H9 (cell line): ENCODE measurements at regions not wholly inside any gene's neighbourhood (a gene's known extent, or its start where the extent isn't known, plus 50 kb on each side); places are given as distances from the start of the nearest gene placed in this dataset.

Experiments used
- DNase-seq: peaks from one replicate; pipeline ENCODE4 v3.0.0-alpha.2; 2017
- H2AFZ ChIP-seq: one replicate; pipeline ENCODE4 v1.6.1; 2013; ENCODE audit warnings: mild to moderate bottlenecking, low read length, control low read depth, moderate library complexity
- H2AK5ac ChIP-seq: 2 replicates; pipeline ENCODE4 v1.6.1; 2013; ENCODE audit warnings: low read length, control low read depth, mixed read lengths; ENCODE audit not compliant: insufficient read length
- H2BK120ac ChIP-seq: one replicate; pipeline ENCODE4 v1.6.1; 2013; ENCODE audit warnings: low read depth, mild to moderate bottlenecking, low read length, control low read depth, inconsistent platforms; ENCODE audit not compliant: poor library complexity, severe bottlenecking
- H2BK12ac ChIP-seq: 2 replicates; pipeline ENCODE4 v1.6.1; 2013; ENCODE audit warnings: low read length, control low read depth, mixed read lengths, low read depth; ENCODE audit not compliant: insufficient read length
- H2BK15ac ChIP-seq: 2 replicates; pipeline ENCODE4 v1.6.1; 2013; ENCODE audit warnings: low read depth, low read length, control low read depth
- H2BK20ac ChIP-seq: one replicate; pipeline ENCODE4 v1.6.1; 2013; ENCODE audit warnings: low read depth, mild to moderate bottlenecking, low read length, control low read depth, inconsistent platforms; ENCODE audit not compliant: poor library complexity, severe bottlenecking
- H2BK5ac ChIP-seq: 2 replicates; pipeline ENCODE4 v1.6.1; 2013; ENCODE audit warnings: low read length, control low read depth, mixed read lengths; ENCODE audit not compliant: insufficient read length
- H3K14ac ChIP-seq: 2 replicates; pipeline ENCODE4 v1.6.1; 2013; ENCODE audit warnings: low read length, control low read depth; ENCODE audit not compliant: insufficient read depth
- H3K18ac ChIP-seq: 2 replicates; pipeline ENCODE4 v1.6.1; 2013; ENCODE audit warnings: low read depth, mild to moderate bottlenecking, mixed read lengths, low read length, control low read depth; ENCODE audit not compliant: insufficient read length
- H3K23ac ChIP-seq: 2 replicates; pipeline ENCODE4 v1.6.1; 2013; ENCODE audit warnings: low read length, control low read depth, mixed read lengths, low read depth; ENCODE audit not compliant: insufficient read length
- H3K23me2 ChIP-seq: 2 replicates; pipeline ENCODE4 v1.6.1; 2013; ENCODE audit warnings: low read depth, mild to moderate bottlenecking, mixed read lengths, low read length, control low read depth; ENCODE audit not compliant: insufficient read length, poor library complexity, severe bottlenecking
- H3K27ac ChIP-seq: 2 replicates; pipeline ENCODE4 v1.5.1; 2013; ENCODE audit warnings: low read length, control low read depth, mixed read lengths, low read depth; ENCODE audit not compliant: insufficient read length
- H3K27me3 ChIP-seq: 2 replicates; pipeline ENCODE4 v1.6.1; 2013; ENCODE audit warnings: low read length, control low read depth, inconsistent platforms; ENCODE audit not compliant: insufficient read depth
- H3K4ac ChIP-seq: 2 replicates; pipeline ENCODE4 v1.6.1; 2013; ENCODE audit warnings: low read depth, mild to moderate bottlenecking, control low read depth, inconsistent platforms, low read length, moderate library complexity
- H3K4me1 ChIP-seq: 2 replicates; pipeline ENCODE4 v1.6.1; 2013; ENCODE audit warnings: low read length, control low read depth, inconsistent platforms; ENCODE audit not compliant: insufficient read depth
- H3K4me2 ChIP-seq: 2 replicates; pipeline ENCODE4 v1.6.1; 2013; ENCODE audit warnings: low read length, control low read depth, mixed read lengths; ENCODE audit not compliant: insufficient read length, insufficient read depth
- H3K56ac ChIP-seq: 2 replicates; pipeline ENCODE4 v1.6.1; 2013; ENCODE audit warnings: low read depth, mild to moderate bottlenecking, mixed read lengths, low read length, control low read depth; ENCODE audit not compliant: insufficient read length
- H3K79me1 ChIP-seq: 2 replicates; pipeline ENCODE4 v1.6.1; 2013; ENCODE audit warnings: low read depth, mild to moderate bottlenecking, moderate library complexity, low read length, control low read depth, inconsistent platforms; ENCODE audit not compliant: insufficient read depth, poor library complexity, severe bottlenecking
- H3K79me2 ChIP-seq: 2 replicates; pipeline ENCODE4 v1.6.1; 2013; ENCODE audit warnings: low read length, control low read depth, inconsistent platforms; ENCODE audit not compliant: insufficient read depth
- H3K9ac ChIP-seq: 2 replicates; pipeline ENCODE4 v1.6.1; 2013; ENCODE audit warnings: low read length, control low read depth, mixed read lengths; ENCODE audit not compliant: insufficient read length; ENCODE audit errors: extremely low read depth
- H3K9me3 ChIP-seq: one replicate; pipeline ENCODE4 v1.6.1; 2013; ENCODE audit warnings: low read depth, low read length, inconsistent platforms; ENCODE audit not compliant: control insufficient read depth
- H3T11ph ChIP-seq: one replicate; pipeline ENCODE4 v1.6.1; 2013; ENCODE audit warnings: mild to moderate bottlenecking, low read length, control low read depth, inconsistent platforms
- H4K20me1 ChIP-seq: one replicate; pipeline ENCODE4 v1.6.1; 2013; ENCODE audit not compliant: control insufficient read depth, insufficient read length, insufficient read depth
- H4K5ac ChIP-seq: 2 replicates; pipeline ENCODE4 v1.6.1; 2013; ENCODE audit warnings: low read depth, mild to moderate bottlenecking, mixed read lengths, low read length, control low read depth; ENCODE audit not compliant: insufficient read length
- H4K8ac ChIP-seq: replicated peaks from 2 replicates; pipeline ENCODE4 v1.6.1; 2013; ENCODE audit warnings: low read length, control low read depth, mixed read lengths, low read depth; ENCODE audit not compliant: insufficient read length
- H4K91ac ChIP-seq: 2 replicates; pipeline ENCODE4 v1.6.1; 2013; ENCODE audit warnings: low read depth, mild to moderate bottlenecking, moderate library complexity, mixed read lengths, low read length, control low read depth; ENCODE audit not compliant: insufficient read length
- H3K27ac Mint-ChIP-seq, 3 experiments: 2 replicates in 2 of 3; 3 replicates in 1 of 3; pipeline ENCODE4 v1.8.0; 2020 to 2021; ENCODE audit warnings: mixed read lengths in 3 of 3, mild to moderate bottlenecking in 1 of 3, moderate library complexity in 1 of 3
- H3K27me3 Mint-ChIP-seq: 2 replicates; pipeline ENCODE4 v1.8.0; 2021; ENCODE audit warnings: low read depth, mild to moderate bottlenecking, moderate library complexity, mixed read lengths
- H3K36me3 Mint-ChIP-seq, 3 experiments: 2 replicates in 2 of 3; 3 replicates in 1 of 3; pipeline ENCODE4 v1.8.0; 2020 to 2021; ENCODE audit warnings: low read depth in 3 of 3, mixed read lengths in 3 of 3; ENCODE audit not compliant: insufficient read depth in 1 of 3
- H3K4me1 Mint-ChIP-seq, 2 experiments: 2 replicates each; pipeline ENCODE4 v1.8.0; 2020; ENCODE audit warnings: mixed read lengths in 2 of 2
- H3K4me3 Mint-ChIP-seq, 2 experiments: 2 replicates in 1 of 2; 3 replicates in 1 of 2; pipeline ENCODE4 v1.8.0; 2020 to 2021; ENCODE audit warnings: mild to moderate bottlenecking in 2 of 2, mixed read lengths in 2 of 2, moderate library complexity in 1 of 2
- H3K9me3 Mint-ChIP-seq, 2 experiments: 2 replicates in 1 of 2; 3 replicates in 1 of 2; pipeline ENCODE4 v1.8.0; 2020; ENCODE audit warnings: mild to moderate bottlenecking in 2 of 2, mixed read lengths in 2 of 2, moderate library complexity in 1 of 2
- CTCF ChIP-seq: fragments of 200-600 bp; sonication (generic); conservative IDR thresholded peaks from 3 replicates; pipeline ENCODE4 v1.8.0; 2021; ENCODE audit warnings: antibody characterized with exemption, mild to moderate bottlenecking
- whole genome bisulfite sequencing: extraction: QIAGEN DNeasy Blood & Tissue Kit; methylation state at CpG from one replicate; pipeline ENCODE4 v1.1.7; 2013; ENCODE audit warnings: missing lambda C conversion rate, low lambda C conversion rate, mixed read lengths; ENCODE audit not compliant: insufficient read length; ENCODE audit errors: extremely low coverage; 5-methylcytosine and 5-hydroxymethylcytosine counted together

- peaks cover 0 to 3% of the 10 kb centered on the region in 2 experiments; a peak in 1 of 4 replicates for H3K4me1 Mint-ChIP-seq
- H2BK120ac ChIP-seq: no peak overlapping the region
- H3K9me3 Mint-ChIP-seq: peaks cover 0 to 2% of the 10 kb centered on the region in 2 experiments; a peak in 1 of 5 replicates
These were observed 381.7 kb downstream of the CDH19 start for GRCh38 chr18:66222174-66222573.

More at GRCh38 chr18:66222174-66222573, 381.7 kb downstream of the CDH19 start:
- H3K27ac Mint-ChIP-seq: no peak overlapping the region
- no peak overlapping the region for H3K14ac ChIP-seq
- no peak overlapping the region for H2BK15ac ChIP-seq
- no peak overlapping the region for H3K4ac ChIP-seq
- no peak for TF ChIP-seq CTCF
- no peaks in the 10 kb centered on the region for H3K9me3 ChIP-seq
- no CpG with 5 or more reads among the region's 1 CpG for WGBS
- no peaks in the 10 kb centered on the region for H3K23me2 ChIP-seq
- DNase-seq: no peak
- H3K27me3 ChIP-seq: no peaks in the 10 kb centered on the region
- no peaks in the 10 kb centered on the region for H3K79me2 ChIP-seq
- no peak overlapping the region for H4K91ac ChIP-seq
- no peaks in the 10 kb centered on the region for H3K4me1 ChIP-seq
- H3K23ac ChIP-seq: no peak overlapping the region
- H3K18ac ChIP-seq: no peak overlapping the region
- no peak overlapping the region for H3K27ac ChIP-seq
- H2AK5ac ChIP-seq: no peak overlapping the region
- H3T11ph ChIP-seq: no peak overlapping the region
- peaks cover 0 to 2% (median 0%) of the 10 kb centered on the region in 3 experiments; a peak in 2 of 7 replicates for H3K36me3 Mint-ChIP-seq
- H2BK12ac ChIP-seq: no peak overlapping the region
- no peak overlapping the region for H4K8ac ChIP-seq
- H4K5ac ChIP-seq: no peak overlapping the region
- no peak overlapping the region for H2BK20ac ChIP-seq
- peaks cover 1% of the 10 kb centered on the region; the same call in 1 of the 2 replicates for H3K27me3 Mint-ChIP-seq
- no peak overlapping the region for H2AFZ ChIP-seq
- no peak overlapping the region for H3K4me3 Mint-ChIP-seq
- no peak overlapping the region for H3K4me2 ChIP-seq
- H3K56ac ChIP-seq: no peak overlapping the region
- no peak overlapping the region for H2BK5ac ChIP-seq
- no peak overlapping the region for H3K9ac ChIP-seq
- no peaks in the 10 kb centered on the region for H3K79me1 ChIP-seq
- no peaks in the 10 kb centered on the region for H4K20me1 ChIP-seq
